ENCODE measurements at regions not wholly inside any gene's neighbourhood (a gene's known extent, or its start where the extent isn't known, plus 50 kb on each side); places are given as distances from the start of the nearest gene placed in this dataset.
"Not testable (repeated sequence)": the region's sequence is repeated elsewhere in the genome, so short reads cannot be mapped to it uniquely, and the experiment has no call there.

- no peak for DNase-seq (ENCODE audit: low read depth in 3 of 3, low spot score in 1 of 3)
These were observed 1264.6 kb downstream of the REEP3 start for GRCh38 chr10:64785816-64786215.

- no peak for DNase-seq (ENCODE audit: low read depth in 3 of 3, low spot score in 1 of 3)
These were observed 1265.8 kb downstream of the REEP3 start for GRCh38 chr10:64786989-64787388.

GRCh38 chr10:64795847-64796246 is 1274.6 kb downstream of the REEP3 start:
- no peak for DNase-seq (ENCODE audit: low read depth in 3 of 3, low spot score in 1 of 3)

GRCh38 chr10:64798297-64798696 is 1277.1 kb downstream of the REEP3 start:
- DNase-seq (ENCODE audit: low read depth in 3 of 3, low spot score in 1 of 3), result no peak

GRCh38 chr10:64808233-64808632 is 1287.0 kb downstream of the REEP3 start:
- DNase-seq (ENCODE audit: low read depth in 3 of 3, low spot score in 1 of 3), result not testable (repeated sequence)

- not testable (repeated sequence) for DNase-seq (ENCODE audit: low read depth in 3 of 3, low spot score in 1 of 3)
These were observed 1288.8 kb downstream of the REEP3 start for GRCh38 chr10:64810046-64810445.

GRCh38 chr10:64813391-64813790 is 1292.2 kb downstream of the REEP3 start:
- DNase-seq (ENCODE audit: low read depth in 3 of 3, low spot score in 1 of 3), result no peak

GRCh38 chr10:64814201-64814600 is 1293.0 kb downstream of the REEP3 start:
- DNase-seq (ENCODE audit: low read depth in 3 of 3, low spot score in 1 of 3), result no peak

- no peak for DNase-seq (ENCODE audit: low read depth in 3 of 3, low spot score in 1 of 3)
These were observed 1308.7 kb downstream of the REEP3 start for GRCh38 chr10:64829888-64830412.

GRCh38 chr10:64830869-64831268 is 1309.7 kb downstream of the REEP3 start:
- no peak for DNase-seq (ENCODE audit: low read depth in 3 of 3, low spot score in 1 of 3)

- DNase-seq (ENCODE audit: low read depth in 3 of 3, low spot score in 1 of 3), result no peak
These were observed 1319.1 kb downstream of the REEP3 start for GRCh38 chr10:64840341-64840740.

GRCh38 chr10:64846700-64847099 is 1325.5 kb downstream of the REEP3 start:
- DNase-seq (ENCODE audit: low read depth in 3 of 3, low spot score in 1 of 3), result no peak

GRCh38 chr10:64855941-64856340 is 1334.7 kb downstream of the REEP3 start:
- no peak for DNase-seq (ENCODE audit: low read depth in 3 of 3, low spot score in 1 of 3)

- DNase-seq (ENCODE audit: low read depth in 3 of 3, low spot score in 1 of 3), result no peak
These were observed 1338.7 kb downstream of the REEP3 start for GRCh38 chr10:64859911-64860310.

GRCh38 chr10:64863836-64864235 is 1342.6 kb downstream of the REEP3 start:
- no peak for DNase-seq (ENCODE audit: low read depth in 3 of 3, low spot score in 1 of 3)

GRCh38 chr10:64867501-64867962 is 1346.3 kb downstream of the REEP3 start:
- DNase-seq (ENCODE audit: low read depth in 3 of 3, low spot score in 1 of 3), result no peak

GRCh38 chr10:64873088-64873487 is 1351.9 kb downstream of the REEP3 start:
- DNase-seq (ENCODE audit: low read depth in 3 of 3, low spot score in 1 of 3), result no peak

- DNase-seq (ENCODE audit: low read depth in 3 of 3, low spot score in 1 of 3), result no peak
These were observed 1352.8 kb downstream of the REEP3 start for GRCh38 chr10:64873959-64874358.

- DNase-seq (ENCODE audit: low read depth in 3 of 3, low spot score in 1 of 3), result no peak
These were observed 1359.3 kb downstream of the REEP3 start for GRCh38 chr10:64880546-64880945.

GRCh38 chr10:64881257-64881656 is 1360.1 kb downstream of the REEP3 start:
- no peak for DNase-seq (ENCODE audit: low read depth in 3 of 3, low spot score in 1 of 3)

GRCh38 chr10:64896582-64896981 is 1375.4 kb downstream of the REEP3 start:
- no peak for DNase-seq (ENCODE audit: low read depth in 3 of 3, low spot score in 1 of 3)

- DNase-seq (ENCODE audit: low read depth in 3 of 3, low spot score in 1 of 3), result not testable (repeated sequence)
These were observed 1385.1 kb downstream of the REEP3 start for GRCh38 chr10:64906311-64906710.

GRCh38 chr10:64924306-64924705 is 1403.1 kb downstream of the REEP3 start:
- DNase-seq (ENCODE audit: low read depth in 3 of 3, low spot score in 1 of 3), result not testable (repeated sequence)

- no peak for DNase-seq (ENCODE audit: low read depth in 3 of 3, low spot score in 1 of 3)
These were observed 1430.8 kb downstream of the REEP3 start for GRCh38 chr10:64952042-64952441.

All from stimulated activated CD4-positive, alpha-beta T cell treated with anti-CD3 and anti-CD28 coated beads, TNF-alpha, amount 100 ng/mL, for 1 hour (primary cell).